ENCODE measurements at regions not wholly inside any gene's neighbourhood (a gene's known extent, or its start where the extent isn't known, plus 50 kb on each side); places are given as distances from the start of the nearest gene placed in this dataset.

GRCh38 chr7:81577642-81578340 lies 192.1 kb downstream of the HGF start:
- no peak for TF ChIP-seq CTCF (IDR thresholded peaks at IDR 0.05)
- no peaks in the 10 kb centered on the region for H3K36me3 ChIP-seq
- no peaks in the 10 kb centered on the region for H3K27me3 ChIP-seq
- DNase-seq: no peak
- no peaks in the 10 kb centered on the region for H3K9me3 ChIP-seq
- no peaks in the 10 kb centered on the region for H3K4me1 ChIP-seq
- no peak overlapping the region for H3K4me3 ChIP-seq
- 83 to 88% methylated on average over 2 of the region's 2 CpGs for WGBS, 2 donors
- intact Hi-C loops (cut with DNase I): no loop called here
- ATAC-seq: no peak
- H3K27ac ChIP-seq: no peak overlapping the region

DNA sequence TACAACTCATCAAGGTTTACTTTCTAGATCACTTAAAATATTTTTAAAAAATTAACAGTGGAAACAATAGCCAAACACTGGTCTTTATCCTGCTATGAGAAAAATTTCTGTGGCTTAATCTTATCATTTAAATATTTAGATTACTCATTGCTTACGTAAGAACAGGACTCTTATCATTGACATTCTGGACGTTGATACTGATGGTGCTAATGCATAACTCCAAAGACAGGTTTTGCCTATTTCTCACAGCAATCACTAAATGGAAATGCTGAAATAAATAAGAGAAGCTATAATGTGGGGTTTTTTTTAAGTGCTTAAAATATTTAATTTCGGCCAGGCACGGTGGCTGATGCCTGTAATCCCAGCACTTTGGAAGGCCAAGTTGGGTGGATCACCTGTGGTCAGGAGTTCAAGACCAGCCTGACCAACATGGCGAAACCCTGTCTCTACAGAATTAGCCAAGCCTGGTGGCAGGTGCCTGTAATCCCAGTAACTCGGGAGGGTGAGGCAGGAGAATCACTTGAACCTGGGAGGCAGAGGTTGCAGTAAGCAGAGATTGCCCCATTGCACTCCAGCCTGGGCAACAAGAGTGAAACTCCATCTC lies 195.0 kb downstream of the HGF start:
- Histone ChIP-seq H3K27me3 (no peaks in the 10 kb centered on the region), H3K4me1 (no peaks in the 10 kb centered on the region), H3K9me3 (no peaks in the 10 kb centered on the region), H3K4me3 (no peak overlapping the region), H3K27ac (no peak overlapping the region), H3K36me3 (no peaks in the 10 kb centered on the region)
- TF ChIP-seq CTCF (IDR thresholded peaks at IDR 0.05): no peak
- ATAC-seq (no peak), DNase-seq (no peak)
- intact Hi-C loops (cut with DNase I): no loop called here
- WGBS, 2 donors: 73% methylated on average over 6 of the region's 6 CpGs

- no peaks in the 10 kb centered on the region for H3K9me3 ChIP-seq
- DNase-seq: no peak
- no peaks in the 10 kb centered on the region for H3K36me3 ChIP-seq
- no peak overlapping the region for H3K27ac ChIP-seq
- H3K27me3 ChIP-seq: no peaks in the 10 kb centered on the region
- intact Hi-C loops (cut with DNase I): no loop called here
- H3K4me1 ChIP-seq: no peaks in the 10 kb centered on the region
- 87 to 96% methylated on average over 1 of the region's 1 CpG for WGBS, 2 donors
- TF ChIP-seq CTCF (IDR thresholded peaks at IDR 0.05): no peak
- no peak overlapping the region for H3K4me3 ChIP-seq
- ATAC-seq: no peak
Measured at GRCh38 chr7:81573932-81574331, 195.9 kb downstream of the HGF start.

GRCh38 chr7:81573128-81573527 lies 196.7 kb downstream of the HGF start:
- Histone ChIP-seq H3K9me3 (no peaks in the 10 kb centered on the region), H3K27me3 (no peaks in the 10 kb centered on the region), H3K4me1 (no peaks in the 10 kb centered on the region), H3K4me3 (no peak overlapping the region), H3K27ac (no peak overlapping the region), H3K36me3 (no peaks in the 10 kb centered on the region)
- TF ChIP-seq CTCF (IDR thresholded peaks at IDR 0.05): no peak
- ATAC-seq: no peak
- 71 to 77% methylated on average over 1 of the region's 1 CpG for WGBS, 2 donors
- DNase-seq: no peak
- intact Hi-C loops (cut with DNase I): no loop called here

Data from heart right ventricle (tissue), 16 donors.